Activated CD8-positive, alpha-beta memory T cell treated with anti-CD3 and anti-CD28 coated beads, Interleukin-2, amount 50 U/mL, for 4 hours (primary cell): ENCODE measurements at regions not wholly inside any gene's neighbourhood (a gene's known extent, or its start where the extent isn't known, plus 50 kb on each side); places are given as distances from the start of the nearest gene placed in this dataset.
"Not testable (repeated sequence)": the region's sequence is repeated elsewhere in the genome, so short reads cannot be mapped to it uniquely, and the experiment has no call there.

Experiments used
- DNase-seq: peaks from one replicate; pipeline ENCODE4 v3.0.0-alpha.2; 2020

DNA sequence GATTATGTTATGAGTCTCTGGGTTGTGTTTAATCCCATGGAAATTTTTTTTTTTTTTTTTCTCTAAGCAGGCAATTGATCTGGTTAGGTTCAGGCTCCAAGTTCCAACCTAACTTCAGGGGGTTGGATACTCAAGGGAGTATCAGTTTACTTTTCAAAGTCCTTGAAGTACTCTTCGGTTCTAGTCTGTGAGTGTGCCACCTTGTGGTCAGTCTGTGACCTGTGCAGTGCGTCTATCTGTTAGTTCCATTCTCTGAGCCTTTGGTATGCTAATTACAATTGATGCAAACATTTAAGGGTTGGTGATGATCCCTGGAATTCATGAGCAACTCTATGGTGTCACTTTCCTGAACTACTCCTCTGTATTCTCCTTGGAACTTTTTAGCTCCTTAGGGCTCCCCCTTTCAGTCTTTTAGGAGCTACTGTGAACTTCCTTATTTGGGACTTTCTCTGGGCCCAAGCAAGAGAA is 342.0 kb downstream of the SOX4 start:
- DNase-seq: no peak

GRCh38 chr6:21937466-21937865 is 343.9 kb downstream of the SOX4 start:
- DNase-seq: no peak

DNA sequence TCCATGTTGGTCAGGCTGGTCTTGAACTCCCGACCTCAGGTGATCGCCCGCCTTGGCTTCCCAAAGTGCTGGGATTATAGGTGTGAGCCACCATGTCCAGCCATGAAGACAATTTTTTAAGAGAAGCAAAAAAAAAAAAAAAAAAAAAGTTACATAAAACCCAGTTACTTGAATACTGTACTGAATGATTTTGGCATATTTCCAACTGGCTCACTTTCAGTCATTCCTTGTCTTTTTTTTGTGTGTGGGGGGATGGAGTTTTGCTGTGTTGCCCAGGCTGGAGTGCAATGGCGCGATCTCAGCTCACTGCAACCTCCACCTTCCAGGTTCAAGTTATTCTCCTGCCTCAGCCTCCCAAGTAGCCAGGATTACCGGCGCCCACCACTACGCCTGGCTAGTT is 345.5 kb downstream of the SOX4 start:
- DNase-seq: not testable (repeated sequence)

DNA sequence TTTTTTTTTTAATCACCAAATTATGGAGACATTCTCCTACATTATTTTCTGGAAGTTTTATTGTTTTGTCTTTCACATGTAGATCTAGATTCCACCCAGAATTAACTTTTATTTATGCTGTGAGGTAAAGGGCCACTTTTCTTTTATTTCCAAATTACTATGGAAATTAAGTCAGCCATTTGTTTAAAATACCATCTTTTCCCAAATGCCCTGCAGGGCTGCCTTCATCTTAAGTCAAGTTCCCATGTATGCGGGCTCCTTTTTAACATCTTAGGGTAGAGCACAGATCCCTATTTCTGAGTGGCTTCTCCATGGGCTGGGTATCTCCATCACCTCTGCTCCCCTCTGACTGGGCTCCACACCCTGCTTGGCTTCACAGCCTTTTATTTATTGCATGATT is 348.4 kb downstream of the SOX4 start:
- DNase-seq: no peak

DNA sequence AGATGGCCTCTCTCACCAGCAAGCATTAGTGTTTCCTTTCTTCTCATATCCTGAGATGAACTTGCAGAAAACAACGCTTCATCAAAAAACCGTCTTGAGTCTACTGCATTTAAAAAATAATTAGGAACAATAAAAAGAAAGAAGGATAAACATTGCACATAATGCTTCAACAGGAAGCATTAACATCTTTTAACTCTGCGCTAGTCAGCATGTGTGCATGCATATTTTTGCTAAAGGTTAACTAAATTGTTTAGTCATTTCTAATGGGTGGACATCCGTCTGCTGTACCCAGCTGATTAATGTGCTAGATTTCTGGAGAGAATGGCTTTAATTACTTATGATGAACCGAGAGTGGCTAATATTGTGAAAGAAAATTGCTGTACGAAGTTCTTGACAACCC is 349.3 kb downstream of the SOX4 start:
- DNase-seq: no peak

DNA sequence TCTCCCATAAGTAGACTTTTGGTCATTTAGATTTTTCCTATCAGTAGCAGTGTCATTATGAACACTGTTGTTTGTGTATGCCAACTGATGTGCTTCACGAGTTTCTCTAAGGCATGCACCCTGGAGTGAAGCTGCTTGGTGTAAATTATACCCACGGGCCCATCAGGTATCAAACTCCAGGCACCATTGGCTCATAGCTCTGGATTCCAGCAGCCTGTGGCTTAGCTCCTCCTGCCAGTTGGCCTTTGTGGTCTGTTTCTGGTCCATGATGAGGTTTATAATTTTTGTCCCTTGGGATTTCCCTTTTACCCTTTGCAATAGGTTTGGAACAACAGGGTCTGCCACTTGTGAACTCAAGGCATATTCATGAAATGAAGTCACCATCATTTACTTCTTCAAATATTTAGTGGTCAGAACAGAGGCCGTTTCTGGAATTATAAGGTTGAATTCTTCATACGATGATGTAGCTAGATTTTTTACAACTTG is 350.5 kb downstream of the PRL start:
- DNase-seq: no peak

GRCh38 chr6:21947227-21947626 is 349.6 kb downstream of the PRL start:
- DNase-seq: not testable (repeated sequence)

GRCh38 chr6:21947731-21948386 is 349.0 kb downstream of the PRL start:
- no peak for DNase-seq

GRCh38 chr6:21949211-21949801 is 347.5 kb downstream of the PRL start:
- no peak for DNase-seq

- DNase-seq: no peak
These were observed 344.5 kb downstream of the PRL start for GRCh38 chr6:21952367-21952766.

GRCh38 chr6:21953831-21954801 is 342.7 kb downstream of the PRL start:
- no peak for DNase-seq

DNA sequence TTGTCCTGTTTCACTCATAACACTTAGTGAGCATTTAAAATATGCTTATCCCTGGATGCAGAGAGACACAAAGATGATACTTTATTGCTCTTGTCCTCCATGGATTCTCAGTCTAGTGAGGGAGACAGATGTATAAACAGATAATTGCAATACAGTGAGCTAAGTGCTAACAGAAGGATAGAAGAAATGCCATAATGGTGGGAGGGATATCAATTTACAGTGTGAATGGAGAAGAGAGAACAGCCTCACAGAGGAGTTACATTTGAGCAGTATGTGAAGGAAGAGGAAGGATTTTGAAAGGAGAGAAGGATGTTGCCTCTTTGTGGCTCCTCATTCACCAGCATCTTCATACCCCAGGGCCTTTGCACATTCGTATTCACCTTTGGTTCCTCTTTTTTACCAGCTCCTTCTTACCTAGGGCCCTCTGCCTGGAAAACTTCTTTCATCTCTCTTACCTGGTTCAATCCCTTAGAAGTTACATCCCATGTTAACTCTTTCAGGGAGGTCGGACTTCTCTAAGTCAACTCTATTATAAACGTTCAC is 341.7 kb downstream of the PRL start:
- no peak for DNase-seq

DNA sequence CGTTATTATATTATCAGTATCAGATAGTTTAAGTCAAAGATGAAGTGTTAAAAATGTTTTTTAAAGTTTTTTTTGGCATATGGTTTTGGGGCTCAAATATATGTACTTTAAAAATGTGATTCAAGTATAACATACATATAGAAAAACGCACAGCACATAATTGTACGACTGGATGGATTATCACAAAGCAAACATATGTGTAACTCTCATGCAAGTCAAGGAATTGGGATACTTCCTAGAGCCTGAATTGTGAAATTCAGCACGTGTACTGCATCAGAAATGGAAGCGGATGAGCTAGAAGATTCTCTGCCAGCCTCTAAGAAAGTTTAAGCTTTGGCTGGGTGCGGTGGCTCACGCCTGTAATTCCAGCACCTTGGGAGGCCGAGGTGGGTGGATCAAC is 340.9 kb downstream of the PRL start:
- no peak for DNase-seq

- DNase-seq: no peak
These were observed 338.4 kb downstream of the PRL start for GRCh38 chr6:21958428-21958827.

GRCh38 chr6:21961226-21961625 is 335.6 kb downstream of the PRL start:
- DNase-seq: no peak

DNA sequence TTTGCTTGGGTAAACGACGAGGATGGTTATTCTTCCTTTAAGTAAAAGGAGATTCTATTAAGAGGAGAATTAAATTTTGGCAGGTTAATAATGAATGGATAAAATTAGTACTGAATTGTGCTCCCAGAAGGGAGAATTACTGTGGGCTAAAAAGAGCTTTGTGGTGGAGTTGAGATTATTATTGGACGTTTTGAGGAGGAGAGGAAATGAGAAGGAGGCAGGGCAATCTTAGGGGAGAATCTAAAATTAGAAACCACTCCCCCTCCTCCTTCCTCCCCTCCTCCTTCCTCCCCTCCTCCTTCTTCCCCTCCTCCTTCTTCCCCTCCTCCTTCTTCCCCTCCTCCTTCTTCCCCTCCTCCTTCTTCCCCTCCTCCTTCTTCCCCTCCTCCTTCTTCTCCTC is 331.8 kb downstream of the PRL start:
- no peak for DNase-seq

DNA sequence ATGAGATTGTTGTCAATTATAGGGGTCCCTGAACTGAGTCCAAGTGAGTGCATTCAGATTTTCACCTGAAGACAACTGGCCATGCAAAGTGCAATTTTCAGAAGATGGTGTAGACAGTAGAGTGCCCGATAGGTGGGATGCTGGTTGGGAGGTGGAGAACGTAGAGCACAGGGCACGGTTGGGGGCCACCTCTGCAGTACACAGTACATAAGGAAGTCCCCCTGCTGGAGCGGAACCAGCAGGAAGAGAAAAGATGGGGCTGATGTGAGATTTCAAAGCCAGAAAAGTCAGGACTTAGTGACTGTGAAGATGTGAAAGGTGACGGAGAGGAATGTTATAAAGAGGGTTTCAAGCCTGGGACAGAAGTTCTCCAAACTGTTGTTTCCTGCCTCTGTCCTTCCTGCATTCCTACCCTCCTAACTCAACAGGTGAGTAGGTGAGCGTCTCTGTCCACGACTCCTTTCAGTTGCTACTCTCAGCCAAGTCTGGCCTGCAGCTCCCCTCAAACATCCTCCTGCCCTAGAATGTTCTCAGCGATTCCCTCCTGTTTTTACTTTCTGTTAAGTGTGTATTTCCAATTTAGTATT is 330.8 kb downstream of the PRL start:
- DNase-seq: no peak

GRCh38 chr6:21967056-21967974 is 329.5 kb downstream of the PRL start:
- no peak for DNase-seq

GRCh38 chr6:21968411-21968810 is 328.4 kb downstream of the PRL start:
- DNase-seq: no peak

DNA sequence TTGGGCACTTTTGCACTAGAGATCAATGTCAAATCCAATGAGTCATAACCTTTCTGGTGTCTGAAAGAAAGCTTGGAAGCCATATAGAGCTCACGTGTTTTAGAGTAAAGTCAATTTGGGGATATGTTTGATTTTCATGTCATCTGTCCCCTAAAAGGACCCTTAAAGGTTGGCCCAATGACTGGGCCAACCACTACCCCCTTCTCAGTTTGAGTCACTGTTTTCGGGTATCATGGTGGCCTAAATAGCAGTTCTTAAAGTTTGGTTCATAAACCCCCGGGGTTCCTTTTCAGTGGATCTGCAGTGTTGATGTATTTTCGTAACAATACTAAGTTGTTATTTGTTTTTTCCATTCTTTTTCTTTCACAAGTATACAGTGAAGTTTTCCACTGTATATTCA is 327.6 kb downstream of the PRL start:
- DNase-seq: no peak

DNA sequence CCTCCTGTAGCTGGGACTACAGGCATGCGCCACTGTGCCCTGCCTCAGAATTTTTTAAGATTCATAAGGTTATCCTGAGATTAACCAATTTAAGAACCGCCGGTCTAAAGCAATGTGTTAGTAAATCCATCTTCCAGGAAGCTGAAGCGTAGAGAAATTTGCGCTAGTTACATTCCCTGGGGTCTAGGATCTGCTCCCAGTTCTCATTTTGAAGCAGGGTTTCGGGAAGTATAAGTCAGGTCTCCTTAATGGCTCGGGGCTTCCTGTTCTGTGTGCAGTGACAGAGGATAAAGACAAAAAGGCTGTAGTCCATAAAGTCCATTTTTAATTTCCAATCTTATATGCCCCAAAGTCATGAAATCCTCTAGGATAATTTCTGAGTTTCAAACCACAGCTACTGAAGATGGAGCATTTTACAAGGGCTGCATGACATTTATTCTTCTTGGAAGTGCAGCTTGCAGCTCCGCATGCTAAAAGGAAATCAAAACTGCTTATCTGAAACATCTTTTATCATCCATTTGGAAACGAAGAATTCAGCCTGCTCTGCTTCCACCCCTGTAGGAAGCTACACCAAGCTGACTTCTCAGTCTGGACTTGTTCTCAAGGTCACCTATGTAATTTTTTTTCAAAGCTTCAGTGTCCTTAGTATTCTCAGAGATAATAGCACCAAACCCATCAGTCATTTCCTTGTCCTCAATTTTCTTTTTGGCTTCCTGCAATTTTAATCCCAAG is 326.1 kb downstream of the PRL start:
- no peak for DNase-seq
